T-helper 1 cell treated with Interleukin-12 subunit alpha and Interleukin-12 subunit beta and Interleukin-4 antibody, amounts not matched to agents 30 ng/mL and 1 ng/mL, for 36 hours (primary cell): ENCODE measurements at regions not wholly inside any gene's neighbourhood (a gene's known extent, or its start where the extent isn't known, plus 50 kb on each side); places are given as distances from the start of the nearest gene placed in this dataset.
"Not testable (repeated sequence)": the region's sequence is repeated elsewhere in the genome, so short reads cannot be mapped to it uniquely, and the experiment has no call there.

Source experiments
- intact Hi-C: fragments of 100-400 bp; cut with micrococcal nuclease; formaldehyde crosslinking; loops from one replicate; pipeline ENCODE4 v1.15.1; 2024

DNA sequence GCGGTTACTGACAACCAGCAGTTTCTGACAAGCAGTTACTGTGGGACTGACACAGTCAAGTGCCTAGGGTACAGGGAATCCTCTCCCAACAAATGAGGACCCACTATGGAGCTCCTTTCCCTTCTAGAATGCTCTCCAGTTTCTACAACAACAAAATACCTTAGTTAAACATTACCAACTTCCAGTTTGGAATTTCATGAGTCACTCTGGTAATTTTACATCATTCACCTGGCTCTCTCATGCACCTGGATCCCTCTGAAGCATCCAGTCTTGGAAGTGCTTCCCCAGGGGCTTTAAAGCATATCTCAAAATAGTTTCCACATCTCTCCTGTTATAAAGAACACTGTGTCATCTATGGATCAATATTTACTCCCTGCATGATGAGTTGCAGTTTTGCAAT is 286.7 kb upstream of the SPTLC3 start:
- intact Hi-C loops = no loop called here

- intact Hi-C loops = no loop called here
Measured at GRCh38 chr20:12723811-12724210, 285.0 kb upstream of the SPTLC3 start.

- intact Hi-C loops = no loop called here
Measured at GRCh38 chr20:12728782-12729181, 280.0 kb upstream of the SPTLC3 start.

DNA sequence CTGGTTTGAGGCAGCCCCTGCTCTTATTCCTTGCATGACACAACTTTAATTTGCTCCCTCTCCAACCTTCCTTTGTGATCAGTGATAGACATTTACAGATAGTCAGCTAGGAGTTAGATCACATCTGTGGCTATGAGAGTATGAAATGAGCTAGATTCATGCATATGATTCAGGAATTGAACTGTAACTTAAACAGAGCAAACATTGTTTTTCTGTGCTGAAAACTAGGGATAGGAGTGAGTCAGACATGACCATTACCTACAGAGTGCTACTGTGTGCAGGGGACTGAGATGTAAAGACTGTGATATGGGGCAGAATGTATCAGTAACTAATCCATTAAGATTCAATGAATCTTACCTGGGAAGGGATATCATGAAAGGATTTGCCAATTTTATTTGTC is 279.4 kb upstream of the SPTLC3 start:
- intact Hi-C loops = no loop called here

- intact Hi-C loops = no loop called here
Measured at GRCh38 chr20:12733811-12734210, 275.0 kb upstream of the SPTLC3 start.

GRCh38 chr20:12737497-12737896 is 271.3 kb upstream of the SPTLC3 start:
- intact Hi-C loops = no loop called here

GRCh38 chr20:12737900-12738299 is 270.9 kb upstream of the SPTLC3 start:
- intact Hi-C loops = no loop called here

- intact Hi-C loops = no loop called here
Measured at GRCh38 chr20:12740647-12741046, 268.1 kb upstream of the SPTLC3 start.

- intact Hi-C loops = no loop called here
Measured at GRCh38 chr20:12744037-12744436, 264.7 kb upstream of the SPTLC3 start.

GRCh38 chr20:12748359-12748994 is 260.3 kb upstream of the SPTLC3 start:
- intact Hi-C loops = no loop called here

- intact Hi-C loops = no loop called here
Measured at GRCh38 chr20:12750221-12750620, 258.6 kb upstream of the SPTLC3 start.

DNA sequence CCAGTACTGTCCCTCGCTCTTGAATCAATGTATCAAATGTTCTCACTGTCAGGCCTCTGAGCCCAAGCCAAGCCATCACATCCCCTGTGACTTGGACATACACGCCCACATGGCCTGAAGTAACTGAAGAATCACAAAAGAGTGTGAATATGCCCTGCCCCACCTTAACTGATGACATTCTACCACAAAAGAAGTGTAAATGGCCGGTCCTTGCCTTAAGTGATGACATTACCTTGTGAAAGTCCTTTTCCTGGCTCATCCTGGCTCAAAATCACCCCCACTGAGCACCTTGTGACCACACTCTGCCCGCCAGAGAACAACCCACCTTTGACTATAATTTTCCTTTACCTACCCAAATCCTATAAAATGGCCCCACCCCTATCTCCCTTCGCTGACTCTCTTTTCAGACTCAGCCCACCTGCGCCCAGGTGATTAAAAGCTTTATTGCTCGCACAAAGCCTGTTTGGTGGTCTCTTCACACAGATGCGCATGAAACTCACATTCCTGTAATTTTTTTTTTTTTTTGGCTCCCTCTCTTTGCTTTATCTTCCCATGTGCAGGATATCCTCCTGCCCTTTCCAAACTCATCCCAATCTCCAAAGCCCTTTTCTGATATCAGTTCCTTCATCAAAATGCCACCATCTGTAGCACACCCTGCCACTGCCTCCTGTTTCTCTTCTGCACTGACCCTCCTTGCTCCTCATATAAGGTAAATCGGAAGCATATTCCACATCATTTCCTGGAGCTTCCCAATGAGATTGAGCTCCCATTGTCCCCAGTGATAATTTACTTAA is 255.7 kb upstream of the SPTLC3 start:
- intact Hi-C loops = not testable (repeated sequence)

DNA sequence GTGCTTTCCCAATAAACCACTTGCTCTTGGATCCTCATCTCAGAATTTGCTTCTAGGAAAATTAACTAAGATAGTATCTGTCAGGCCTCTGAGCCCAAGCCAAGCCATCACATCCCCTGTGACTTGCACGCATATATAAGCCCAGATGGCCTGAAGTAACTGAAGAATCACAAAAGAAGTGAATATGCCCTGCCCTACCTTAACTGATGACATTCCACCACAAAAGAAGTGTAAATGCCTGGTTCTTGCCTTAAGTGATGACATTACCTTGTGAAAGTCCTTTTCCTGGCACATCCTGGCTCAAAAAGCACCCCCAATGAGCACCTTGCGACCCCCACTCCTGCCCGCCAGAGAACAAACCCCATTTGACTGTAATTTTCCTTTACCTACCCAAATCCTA is 255.0 kb upstream of the SPTLC3 start:
- intact Hi-C loops = not testable (repeated sequence)

DNA sequence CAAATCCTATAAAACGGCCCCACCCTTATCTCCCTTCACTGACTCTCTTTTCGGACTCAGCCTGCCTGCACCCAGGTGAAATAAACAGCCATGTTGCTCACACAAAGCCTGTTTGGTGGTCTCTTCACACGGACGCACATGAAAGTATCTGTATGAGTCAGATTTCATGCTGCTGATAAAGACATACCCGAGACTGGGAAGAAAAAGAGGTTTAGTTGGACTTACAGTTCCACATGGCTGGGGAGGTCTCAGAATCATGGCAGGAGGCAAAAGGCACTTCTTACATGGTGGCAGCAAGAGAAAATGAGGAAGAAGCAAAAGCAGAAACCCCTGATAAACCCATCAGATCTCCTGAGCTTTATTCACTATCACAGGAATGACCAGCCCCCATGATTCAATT is 249.3 kb upstream of the SPTLC3 start:
- intact Hi-C loops = not testable (repeated sequence)

DNA sequence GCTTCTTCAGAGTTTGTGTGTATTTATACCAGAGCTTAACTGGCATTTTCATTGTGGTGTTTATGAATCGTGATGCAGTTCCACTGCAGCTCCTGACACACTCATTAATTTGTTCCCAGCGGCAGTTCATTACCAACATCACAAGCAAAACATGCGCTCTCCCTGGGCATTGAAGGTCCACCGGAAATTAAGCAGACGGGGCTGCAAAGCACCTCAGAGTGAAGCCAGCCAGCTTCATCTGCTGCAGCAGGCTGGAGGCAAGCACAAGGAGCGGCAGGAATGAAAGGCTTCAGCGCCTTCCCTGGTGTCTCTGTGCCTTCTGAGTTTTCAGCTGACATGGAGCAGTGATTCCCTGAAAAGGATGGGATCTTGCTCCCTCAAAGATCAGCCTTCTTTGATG is 246.0 kb upstream of the SPTLC3 start:
- intact Hi-C loops = no loop called here

GRCh38 chr20:12763406-12763805 is 245.4 kb upstream of the SPTLC3 start:
- intact Hi-C loops = no loop called here

DNA sequence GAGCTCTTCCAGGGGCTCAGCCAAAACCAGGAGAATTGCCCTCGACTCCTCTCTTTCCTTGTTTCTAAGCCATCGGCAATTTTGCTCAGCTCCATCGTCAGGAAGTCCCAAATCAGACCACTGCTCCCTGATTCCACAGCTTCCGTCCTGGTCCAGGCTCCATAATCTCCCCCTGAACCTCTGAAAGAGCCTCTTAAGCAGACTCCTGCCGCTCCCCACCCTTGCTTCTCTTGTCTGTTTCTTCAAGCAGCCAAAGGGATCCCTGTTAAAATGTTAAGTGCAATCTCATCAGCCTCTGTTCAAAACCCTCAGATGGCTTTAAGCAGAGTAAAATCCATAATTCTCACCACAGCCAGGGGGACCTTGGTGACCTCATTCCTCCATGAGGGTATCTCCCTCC is 244.7 kb upstream of the SPTLC3 start:
- intact Hi-C loops = no loop called here

- intact Hi-C loops = no loop called here
Measured at GRCh38 chr20:12764851-12765250, 243.9 kb upstream of the SPTLC3 start.

DNA sequence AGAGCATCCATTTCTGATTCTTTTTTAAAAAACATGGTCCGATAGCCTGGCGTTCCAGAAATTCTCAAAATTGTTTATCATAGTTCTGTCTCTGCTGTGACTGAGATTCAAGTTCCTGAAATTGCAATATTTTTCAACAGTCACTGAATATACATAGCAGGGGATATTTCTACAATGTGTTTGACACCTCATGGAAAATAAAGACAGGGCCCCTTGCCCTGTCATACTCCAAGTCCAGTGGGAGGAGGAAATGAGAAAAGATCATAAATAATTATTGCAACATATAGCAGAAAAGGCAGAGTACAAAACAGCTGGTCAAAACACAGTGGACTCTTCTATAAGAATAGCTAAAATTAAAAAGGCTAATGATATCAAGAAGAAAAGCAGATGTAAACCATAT is 234.8 kb upstream of the SPTLC3 start:
- intact Hi-C loops = no loop called here

GRCh38 chr20:12775041-12775440 is 233.7 kb upstream of the SPTLC3 start:
- intact Hi-C loops = no loop called here

DNA sequence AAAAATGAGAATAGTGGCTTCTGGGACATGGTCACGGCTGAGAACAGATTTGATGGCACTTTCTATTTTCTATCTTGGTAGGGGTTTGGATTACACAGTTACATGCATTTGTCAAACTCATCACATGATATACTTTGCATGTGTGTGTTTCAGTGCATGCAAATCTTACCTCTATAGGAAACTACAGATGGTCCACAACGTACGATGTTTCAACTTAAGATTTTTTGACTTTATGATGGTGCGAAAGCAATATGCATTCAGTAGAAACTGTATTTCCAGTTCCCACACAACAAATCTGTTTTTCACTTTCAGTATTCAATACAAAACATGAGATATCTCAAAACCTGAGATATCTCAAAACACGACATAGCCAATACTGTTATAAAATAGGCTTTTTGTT is 231.8 kb upstream of the SPTLC3 start:
- intact Hi-C loops = no loop called here

DNA sequence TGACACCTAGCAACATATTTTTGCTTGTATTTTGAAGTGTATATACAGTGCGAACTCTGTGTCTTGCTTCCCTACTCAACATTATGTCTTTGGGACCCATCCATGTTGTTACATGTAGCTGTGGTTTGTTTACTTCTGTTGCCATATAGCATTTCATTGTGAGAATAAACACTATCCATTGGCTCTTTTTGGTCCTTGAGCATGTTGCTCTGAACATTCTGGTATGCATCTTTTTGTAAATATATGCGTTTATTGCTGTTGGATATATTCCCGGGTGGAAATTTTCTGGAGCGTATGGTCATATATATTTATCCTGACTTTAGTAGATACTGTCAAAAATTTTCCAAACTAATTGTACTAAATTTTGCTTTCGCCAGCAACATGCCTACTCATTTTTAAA is 222.5 kb upstream of the SPTLC3 start:
- intact Hi-C loops = no loop called here

DNA sequence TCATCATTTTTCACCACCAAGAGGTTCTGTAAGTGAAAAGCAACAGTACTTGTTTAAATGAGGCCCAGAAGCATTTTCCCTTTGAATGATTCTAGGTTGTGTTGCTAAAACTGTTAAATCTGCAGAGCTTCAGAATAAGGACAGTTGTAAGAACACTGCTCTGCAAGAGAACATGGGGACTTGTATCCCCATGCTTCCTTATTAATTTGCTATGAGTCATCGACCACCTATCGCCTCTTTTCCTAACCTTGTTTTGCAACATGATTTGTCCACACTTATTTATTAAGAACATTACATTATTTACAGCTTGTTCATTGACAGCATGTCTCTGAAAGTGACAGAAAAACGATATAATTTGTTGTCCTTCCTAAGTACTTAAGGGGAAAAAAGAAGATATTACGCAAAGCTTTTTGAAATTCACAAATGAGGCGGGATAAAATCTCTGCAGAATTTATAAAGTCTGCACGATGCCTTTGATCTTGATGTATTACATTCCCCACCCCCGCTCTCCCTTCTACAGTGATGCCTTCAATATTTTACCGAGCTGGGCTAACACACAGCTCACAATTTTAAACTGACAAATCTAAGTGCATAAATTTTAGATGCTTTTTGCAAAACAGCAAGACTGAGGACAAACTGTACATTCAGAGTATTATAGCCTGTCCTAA is 220.0 kb upstream of the SPTLC3 start:
- intact Hi-C loops = no loop called here
